Erythroblast (primary cell): ENCODE measurements at regions not wholly inside any gene's neighbourhood (a gene's known extent, or its start where the extent isn't known, plus 50 kb on each side); places are given as distances from the start of the nearest gene placed in this dataset.

Experiments
- DNase-seq, 2 experiments: peaks; one replicate each; lab custom pipeline; 2025; lab: John Stamatoyannopoulos, UW
- GATA1 ChIP-seq: IDR thresholded peaks from 2 replicates; pipeline ENCODE4 v1.6.1; 2011; ENCODE audit warnings: low read depth, mild to moderate bottlenecking, control low read depth, low read length, moderate library complexity
- POLR2A ChIP-seq: IDR thresholded peaks from 2 replicates; pipeline ENCODE4 v1.6.1; 2011; ENCODE audit warnings: mild to moderate bottlenecking, low read length

DNA sequence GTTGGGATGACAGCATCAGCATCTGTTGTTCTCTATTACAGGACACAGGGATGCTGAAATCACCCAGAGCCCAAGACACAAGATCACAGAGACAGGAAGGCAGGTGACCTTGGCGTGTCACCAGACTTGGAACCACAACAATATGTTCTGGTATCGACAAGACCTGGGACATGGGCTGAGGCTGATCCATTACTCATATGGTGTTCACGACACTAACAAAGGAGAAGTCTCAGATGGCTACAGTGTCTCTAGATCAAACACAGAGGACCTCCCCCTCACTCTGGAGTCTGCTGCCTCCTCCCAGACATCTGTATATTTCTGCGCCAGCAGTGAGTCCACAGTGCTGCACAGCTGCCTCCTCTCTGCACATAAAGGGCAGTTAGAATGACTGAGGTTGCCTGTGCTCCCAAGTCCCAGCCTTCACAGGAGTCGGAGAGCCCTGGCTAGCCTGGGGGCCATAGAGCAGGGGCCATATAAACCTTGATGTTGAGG is 142.2 kb upstream of the PRSS58 start:
- no peak for DNase-seq
- no peak for TF ChIP-seq POLR2A
- TF ChIP-seq GATA1 = no peak

DNA sequence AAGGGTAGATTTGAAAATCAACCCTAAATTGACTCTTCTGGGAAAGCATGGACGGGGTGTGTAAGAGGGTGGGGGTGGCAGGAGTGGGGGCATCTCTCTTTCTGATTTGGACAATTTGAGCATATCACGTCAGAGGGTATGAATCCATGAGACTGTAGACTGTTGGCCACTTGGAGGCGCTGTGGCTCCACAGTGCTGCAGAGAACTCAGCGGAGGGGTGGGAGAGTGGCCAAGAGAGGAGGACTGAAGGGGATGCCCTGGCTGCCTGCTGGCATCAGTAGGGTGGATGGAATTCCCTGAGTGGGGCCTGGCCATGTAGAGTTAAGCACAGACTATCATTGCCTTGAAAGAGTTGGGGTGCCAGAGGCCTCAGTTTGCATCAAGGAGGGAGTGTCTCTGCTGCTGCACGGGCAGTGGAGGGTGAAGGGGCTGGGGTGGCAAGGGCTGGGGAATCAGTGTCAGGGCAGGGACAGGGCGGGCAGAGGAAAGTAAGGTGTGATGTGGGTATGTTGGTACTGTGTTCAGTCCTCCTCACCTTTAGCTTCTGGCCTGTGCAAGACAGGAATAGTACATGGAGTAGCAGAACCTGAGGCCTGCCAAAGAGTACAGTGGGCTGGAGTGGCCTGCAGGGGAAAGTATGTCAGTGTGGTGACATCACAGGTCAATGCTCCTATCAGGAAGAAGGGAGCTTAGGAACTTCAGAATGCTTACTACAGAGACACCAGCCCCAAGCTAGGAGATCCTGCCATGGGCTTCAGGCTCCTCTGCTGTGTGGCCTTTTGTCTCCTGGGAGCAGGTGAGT is 133.5 kb upstream of the PRSS58 start:
- peak; percentile 21 to 22 for DNase-seq
- TF ChIP-seq GATA1 (no peak), POLR2A (no peak)

DNA sequence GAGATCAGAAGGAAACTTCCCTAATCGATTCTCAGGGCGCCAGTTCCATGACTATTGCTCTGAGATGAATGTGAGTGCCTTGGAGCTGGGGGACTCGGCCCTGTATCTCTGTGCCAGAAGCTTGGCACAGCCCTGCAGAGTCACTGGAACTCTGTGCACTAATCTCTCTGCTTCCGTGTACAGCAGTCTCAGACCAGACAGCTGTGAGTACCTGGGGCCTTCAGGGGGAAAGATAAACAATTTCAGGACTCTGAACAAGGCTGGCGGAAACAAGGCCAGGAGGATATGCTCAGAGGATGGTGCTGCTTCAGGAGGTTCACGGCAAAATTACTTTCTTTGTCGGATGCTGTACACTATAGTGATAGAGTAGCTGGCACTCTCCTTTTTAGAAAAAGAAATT is 131.7 kb upstream of the PRSS58 start:
- no peak for TF ChIP-seq POLR2A
- no peak for TF ChIP-seq GATA1
- no peak for DNase-seq

DNA sequence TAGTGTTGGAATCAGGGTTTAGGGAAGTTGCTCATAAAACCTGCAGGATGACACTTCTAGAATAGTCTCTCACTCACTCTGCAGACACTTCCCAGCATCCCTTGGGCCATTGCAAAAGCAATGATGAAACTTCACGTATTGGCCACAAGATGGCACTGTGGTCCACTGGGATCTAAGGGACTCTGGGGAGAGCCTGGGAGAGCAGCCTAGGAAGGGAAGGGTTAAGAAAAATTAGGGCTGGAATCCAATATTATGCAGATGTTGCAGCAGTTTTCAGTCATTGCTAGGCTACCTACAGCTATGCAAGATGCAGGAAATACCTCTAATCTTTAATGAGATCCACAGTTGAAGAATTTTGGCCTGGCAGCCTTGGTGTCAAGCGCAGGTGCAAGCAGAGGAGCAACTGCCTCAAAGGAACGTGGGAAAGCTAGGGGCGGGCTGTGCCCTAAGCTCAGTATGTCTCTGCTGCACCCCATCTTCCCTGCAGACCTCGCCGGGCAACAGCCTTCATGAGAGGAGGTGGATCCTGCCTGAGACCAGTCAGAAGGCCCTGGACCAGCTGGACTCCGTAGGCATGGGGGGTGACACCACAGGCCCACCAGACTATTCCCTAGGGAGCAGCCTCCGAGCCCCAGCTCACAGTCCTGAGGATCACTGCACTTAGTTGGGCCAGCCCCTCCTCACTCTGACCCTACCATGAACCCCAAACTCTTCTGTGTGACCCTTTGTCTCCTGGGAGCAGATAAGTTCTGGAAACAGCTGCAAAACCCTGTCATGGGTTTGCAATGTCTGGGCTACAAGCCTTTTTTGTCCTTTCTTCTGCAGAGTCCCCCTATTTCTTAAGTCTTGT is 127.9 kb upstream of the PRSS58 start:
- peak; percentile 59 to 77 for DNase-seq

DNA sequence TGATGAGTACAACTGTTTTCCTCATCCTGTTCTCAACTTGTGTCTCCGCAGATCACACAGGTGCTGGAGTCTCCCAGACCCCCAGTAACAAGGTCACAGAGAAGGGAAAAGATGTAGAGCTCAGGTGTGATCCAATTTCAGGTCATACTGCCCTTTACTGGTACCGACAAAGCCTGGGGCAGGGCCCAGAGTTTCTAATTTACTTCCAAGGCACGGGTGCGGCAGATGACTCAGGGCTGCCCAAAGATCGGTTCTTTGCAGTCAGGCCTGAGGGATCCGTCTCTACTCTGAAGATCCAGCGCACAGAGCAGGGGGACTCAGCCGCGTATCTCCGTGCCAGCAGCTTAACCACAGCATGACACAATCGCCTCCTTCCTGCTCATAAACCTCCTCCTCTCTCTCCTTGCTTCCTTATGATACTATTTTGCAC is 126.7 kb upstream of the PRSS58 start:
- TF ChIP-seq GATA1 = no peak
- TF ChIP-seq POLR2A = no peak
- no peak for DNase-seq

More for the DNA sequence above, 127.9 kb upstream of the PRSS58 start:
- no peak for TF ChIP-seq GATA1
- TF ChIP-seq POLR2A = no peak

DNA sequence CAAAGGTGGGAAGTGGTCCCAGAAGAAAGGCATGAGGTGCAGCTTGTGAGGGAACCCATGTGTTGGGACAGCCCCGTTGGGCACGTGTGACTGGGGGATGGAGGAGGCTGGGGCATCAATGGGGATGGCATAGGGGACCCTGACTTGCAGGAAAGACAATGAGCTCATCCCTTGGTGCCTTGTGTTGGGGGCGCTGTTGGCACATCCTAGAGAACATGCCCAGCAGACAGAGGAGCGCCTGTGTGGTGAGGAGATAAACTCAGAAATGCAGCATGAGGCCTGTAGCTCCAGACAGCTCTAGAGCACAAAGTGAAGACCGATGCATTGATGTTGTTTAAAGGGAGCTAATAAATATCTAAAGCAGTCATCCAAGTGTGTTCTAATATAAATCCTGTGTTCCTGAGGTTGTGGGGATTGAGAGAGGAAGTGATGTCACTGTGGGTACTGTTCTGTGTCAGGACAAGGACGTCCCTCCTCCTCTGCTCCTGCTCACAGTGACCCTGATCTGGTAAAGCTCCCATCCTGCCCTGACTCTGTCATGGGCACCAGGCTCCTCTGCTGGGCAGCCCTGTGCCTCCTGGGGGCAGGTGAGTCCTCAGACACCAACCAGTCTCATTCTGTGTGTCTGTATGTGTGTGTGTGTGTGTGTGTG is 126.1 kb upstream of the PRSS58 start:
- TF ChIP-seq POLR2A = no peak
- no peak for TF ChIP-seq GATA1
- DNase-seq = no peak

DNA sequence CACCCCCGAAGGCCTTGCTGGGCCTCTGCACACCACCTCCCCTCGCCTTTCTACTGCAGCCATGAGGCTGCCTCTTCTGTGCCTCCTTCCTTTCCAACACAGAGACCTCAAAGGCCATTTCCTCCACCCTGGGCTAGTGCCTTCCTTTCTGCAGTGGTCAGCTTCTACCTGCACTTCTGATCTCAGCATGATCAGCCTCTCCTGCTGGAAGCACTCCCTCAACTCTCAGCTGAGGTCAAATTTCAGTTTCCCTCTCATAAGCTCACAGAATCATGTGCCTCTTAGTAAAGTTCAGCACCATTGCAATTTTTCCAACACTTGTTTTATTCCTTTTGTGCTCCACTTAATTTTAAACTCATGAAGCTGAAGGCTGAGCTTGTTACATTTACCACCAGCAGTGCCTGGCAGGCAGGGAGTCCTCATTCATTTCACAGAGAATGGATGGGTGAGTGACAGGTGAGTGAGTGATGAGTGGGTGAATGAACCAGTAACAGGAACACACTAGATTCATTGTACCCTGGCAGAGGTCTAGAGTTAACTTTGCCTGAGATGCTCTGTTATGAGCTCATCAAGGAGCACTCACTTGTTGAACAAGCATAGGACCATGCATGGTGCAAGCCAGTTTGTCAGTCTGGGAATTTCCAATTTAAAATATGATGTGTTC is 124.0 kb upstream of the PRSS58 start:
- no peak for DNase-seq
- TF ChIP-seq POLR2A (no peak), GATA1 (no peak)

DNA sequence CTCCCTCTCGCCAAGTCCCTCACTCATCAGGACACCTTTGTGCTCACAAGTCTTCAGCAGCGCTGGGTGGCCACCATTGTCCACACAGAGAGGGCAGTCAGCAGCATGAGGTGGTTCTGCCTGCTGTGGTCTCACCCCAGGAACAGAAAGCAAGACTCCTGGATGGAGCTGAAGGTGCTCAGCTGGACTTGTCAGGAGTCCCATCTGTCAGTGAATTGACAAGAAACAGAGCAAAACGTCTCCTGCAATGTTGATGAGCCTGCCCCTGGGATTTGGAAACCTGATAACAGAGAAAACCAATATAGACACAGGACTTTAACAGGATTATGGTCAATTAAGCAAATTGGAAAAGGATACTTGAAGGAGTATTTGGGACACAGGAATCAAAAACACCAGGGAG is 122.2 kb upstream of the PRSS58 start:
- no peak for TF ChIP-seq GATA1
- TF ChIP-seq POLR2A = no peak
- no peak for DNase-seq

DNA sequence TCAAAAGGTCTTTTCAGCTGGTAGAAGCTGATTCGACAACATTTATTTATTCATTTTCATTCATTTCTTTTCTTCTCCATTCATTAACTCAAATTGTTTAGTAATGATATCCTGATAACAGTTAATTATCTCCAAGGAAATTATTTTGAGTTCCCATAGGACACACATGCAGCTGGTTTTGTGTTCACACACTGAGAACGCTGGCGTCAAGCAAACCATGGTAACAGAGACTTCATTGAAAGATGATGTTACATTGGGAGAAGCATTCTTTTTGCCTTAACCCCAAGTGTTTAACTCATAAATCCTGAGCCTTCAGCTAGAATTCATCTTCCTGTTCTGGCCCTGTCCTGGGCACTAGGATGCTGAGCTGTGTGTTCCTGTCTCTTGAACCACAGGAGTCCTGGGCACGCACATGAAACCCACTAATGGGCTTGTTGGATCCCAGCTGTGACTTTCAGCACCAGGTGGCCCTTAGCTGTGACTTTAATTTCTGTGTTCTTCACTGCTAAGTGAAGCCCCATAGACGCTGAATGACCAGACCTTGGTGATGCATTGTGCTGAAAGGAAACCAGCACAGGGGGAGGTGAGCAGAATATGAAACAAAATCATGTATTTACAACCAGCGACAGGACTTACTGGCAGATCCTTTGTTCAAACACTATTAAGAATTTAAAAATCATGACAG is 121.5 kb upstream of the PRSS58 start:
- DNase-seq = no peak
- no peak for TF ChIP-seq POLR2A
- no peak for TF ChIP-seq GATA1

DNA sequence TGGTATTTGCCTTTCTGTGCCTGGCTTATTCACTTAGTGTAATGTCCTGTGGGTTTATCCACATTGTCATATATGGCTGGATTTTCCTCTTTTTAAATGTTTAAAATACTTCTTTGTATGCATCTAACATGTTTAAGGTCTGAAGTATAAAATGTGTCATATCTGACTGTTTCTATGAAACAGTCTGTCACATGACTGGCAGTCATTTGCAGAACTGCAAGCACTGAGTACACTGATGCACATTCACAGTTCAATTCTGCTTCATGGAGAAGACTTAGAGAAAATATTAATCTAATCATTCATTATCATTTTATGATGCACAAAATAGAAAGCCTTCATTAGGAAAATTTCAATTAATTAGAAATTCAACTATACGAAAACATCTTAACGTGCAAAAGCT is 119.7 kb upstream of the PRSS58 start:
- DNase-seq = no peak
- no peak for TF ChIP-seq POLR2A
- TF ChIP-seq GATA1 = no peak

DNA sequence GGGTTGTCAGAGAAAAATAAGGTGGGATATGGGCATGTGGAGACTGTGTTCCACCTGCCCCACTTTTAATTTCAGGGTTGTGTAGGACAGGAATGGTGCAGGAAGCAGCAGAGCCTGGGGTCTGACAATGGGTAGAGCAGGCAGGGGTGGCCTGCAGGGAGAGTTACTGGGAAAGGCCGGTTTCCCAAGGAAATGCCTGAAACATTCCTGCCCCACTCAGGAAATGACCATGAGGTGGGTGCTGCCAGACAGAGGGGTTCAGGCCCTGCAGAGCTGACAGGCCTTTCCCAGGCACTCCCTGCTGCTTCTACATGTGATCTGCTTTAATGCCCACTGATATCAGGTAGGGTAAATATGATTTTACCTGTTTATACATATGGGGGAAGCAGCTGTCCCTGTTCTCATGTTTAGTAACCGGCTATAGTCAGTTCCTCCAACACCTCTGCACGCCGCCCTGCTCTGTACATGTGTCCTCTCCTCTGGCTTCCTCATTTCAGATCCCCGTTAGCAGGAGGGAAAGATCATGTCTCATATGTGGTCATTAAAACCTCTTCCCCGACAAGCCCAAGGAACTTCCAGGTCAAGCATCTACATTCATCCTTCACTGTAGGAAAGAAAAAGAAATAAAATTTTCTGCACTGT is 118.6 kb upstream of the PRSS58 start:
- no peak for DNase-seq
- TF ChIP-seq POLR2A (no peak), GATA1 (no peak)

DNA sequence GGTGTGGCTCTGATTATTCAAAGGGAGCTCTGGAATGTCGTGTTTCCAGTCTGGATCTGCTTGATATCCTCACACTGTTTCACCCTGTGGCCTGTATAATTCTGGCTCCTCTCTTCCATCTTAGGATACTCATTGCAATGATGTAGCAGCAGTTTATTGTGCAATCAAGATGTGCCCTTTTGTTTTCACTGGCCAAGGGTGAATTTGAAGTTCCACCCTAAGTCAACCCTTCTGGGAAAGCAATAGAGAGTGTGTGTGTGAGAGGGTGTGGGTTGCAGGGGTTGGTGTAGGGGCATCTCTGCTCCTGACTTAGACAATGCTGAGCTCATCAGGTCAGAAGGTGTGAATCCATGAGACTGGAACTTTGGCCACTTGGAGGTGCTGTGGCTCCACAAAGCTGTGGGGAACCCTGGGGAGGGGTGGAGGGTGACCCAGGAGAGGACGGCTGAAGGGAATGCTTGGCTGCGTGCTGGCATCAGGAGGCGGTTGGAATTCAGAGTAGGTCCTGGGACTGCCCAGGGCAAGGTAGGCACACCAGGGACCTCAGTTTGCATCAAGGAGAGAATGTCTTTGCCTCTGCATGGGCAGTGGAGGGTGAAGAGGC is 118.0 kb upstream of the PRSS58 start:
- TF ChIP-seq POLR2A (no peak), GATA1 (no peak)
- no peak for DNase-seq
